Stimulated activated CD4-positive, alpha-beta T cell treated with anti-CD3 and anti-CD28 coated beads, TNF-alpha, amount 100 ng/mL, for 4 hours (primary cell): ENCODE measurements at regions not wholly inside any gene's neighbourhood (a gene's known extent, or its start where the extent isn't known, plus 50 kb on each side); places are given as distances from the start of the nearest gene placed in this dataset.

Experiments
- DNase-seq, 3 experiments: peaks; one replicate each; pipeline ENCODE4 v3.0.0-alpha.2; 2020; ENCODE audit warnings: low read depth in 3 of 3

DNA sequence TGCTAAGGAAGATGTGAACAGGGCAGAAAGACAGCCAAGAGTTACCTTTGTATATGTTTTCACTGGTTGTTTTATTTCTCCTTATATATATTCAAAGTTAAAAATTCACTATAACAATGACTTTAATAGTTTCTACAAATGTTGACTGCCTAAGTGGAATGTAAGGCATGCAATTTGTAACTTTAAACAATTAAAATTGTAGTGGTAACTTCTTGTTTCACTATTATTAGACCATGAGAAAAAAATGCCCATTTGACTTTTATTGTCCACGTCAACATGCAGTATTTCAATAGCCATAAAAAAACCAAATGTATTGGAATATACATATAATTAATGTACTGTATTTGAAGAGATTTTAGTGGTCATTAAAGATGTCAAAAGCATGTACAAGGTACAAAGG is 340.7 kb upstream of the CBLB start:
- no peak for DNase-seq

DNA sequence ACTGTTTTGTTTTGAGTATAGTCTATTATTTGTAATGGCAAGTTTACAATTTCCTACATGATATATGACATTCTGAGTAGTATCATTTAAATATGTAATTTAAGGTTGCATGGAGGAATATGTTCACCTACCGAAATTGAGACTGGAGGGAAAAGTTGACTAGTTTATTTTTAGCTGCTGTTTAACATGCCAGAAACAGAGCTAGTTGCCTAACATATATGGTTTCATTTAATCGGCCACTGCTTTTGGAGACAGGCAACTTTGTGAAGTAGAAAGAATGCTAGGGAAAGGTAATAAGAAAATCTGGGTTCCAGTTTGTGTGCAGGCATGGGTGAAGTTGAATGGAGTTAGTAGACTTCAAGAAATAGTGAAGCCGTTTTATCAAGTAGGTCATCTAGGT is 342.1 kb upstream of the CBLB start:
- DNase-seq, result no peak

DNA sequence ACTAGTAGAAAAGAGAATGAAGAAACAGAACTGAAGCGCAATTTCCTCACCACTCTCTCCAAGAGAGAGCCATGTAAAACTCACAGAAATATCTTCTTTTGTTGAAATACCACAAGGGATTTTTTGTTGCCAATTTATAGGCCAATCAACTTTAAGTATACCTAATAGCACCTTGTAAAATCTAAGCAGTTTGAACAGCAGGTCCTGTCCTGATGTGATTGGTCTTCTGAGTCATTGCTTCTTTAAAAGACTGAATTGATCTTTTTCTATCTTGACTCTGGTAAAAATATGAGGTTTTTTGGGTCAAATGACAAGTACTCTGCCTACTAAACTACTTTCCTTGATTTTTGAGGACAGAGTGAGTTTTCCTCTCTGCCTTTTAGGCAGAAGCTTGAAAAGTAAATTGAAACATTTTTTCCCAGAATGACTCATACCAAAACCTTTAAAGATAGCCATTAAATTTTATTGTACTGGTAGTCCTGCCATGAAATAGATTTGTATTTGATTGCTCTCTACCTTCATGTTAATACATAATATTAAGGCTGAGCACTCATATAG is 343.9 kb upstream of the CBLB start:
- DNase-seq, result no peak

- no peak for DNase-seq
Measured at GRCh38 chr3:106213954-106214353, 345.1 kb upstream of the CBLB start.

GRCh38 chr3:106214641-106215040 is 345.8 kb upstream of the CBLB start:
- DNase-seq, result no peak

- no peak for DNase-seq
Measured at GRCh38 chr3:106215047-106215446, 346.2 kb upstream of the CBLB start.

DNA sequence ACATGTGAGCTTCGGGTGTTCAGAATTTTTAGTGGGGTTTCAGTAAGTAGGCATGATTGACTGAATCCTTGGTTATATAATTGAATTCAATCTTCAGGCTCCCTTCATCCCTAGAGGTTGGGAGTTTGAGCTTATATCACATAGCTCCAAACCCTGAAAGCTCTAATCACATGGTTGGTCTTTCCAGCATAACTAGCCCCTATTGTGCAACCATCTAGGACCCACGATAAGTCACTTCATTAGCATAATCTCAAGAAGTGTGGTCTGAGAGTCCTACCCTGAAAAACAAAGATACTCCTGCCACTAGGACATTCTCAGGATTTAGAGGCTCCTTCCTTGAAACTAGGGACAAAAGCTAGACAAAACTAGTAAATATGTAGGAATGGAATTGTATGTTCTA is 348.9 kb upstream of the CBLB start:
- no peak for DNase-seq

GRCh38 chr3:106227068-106227467 is 358.3 kb upstream of the CBLB start:
- DNase-seq, result no peak

DNA sequence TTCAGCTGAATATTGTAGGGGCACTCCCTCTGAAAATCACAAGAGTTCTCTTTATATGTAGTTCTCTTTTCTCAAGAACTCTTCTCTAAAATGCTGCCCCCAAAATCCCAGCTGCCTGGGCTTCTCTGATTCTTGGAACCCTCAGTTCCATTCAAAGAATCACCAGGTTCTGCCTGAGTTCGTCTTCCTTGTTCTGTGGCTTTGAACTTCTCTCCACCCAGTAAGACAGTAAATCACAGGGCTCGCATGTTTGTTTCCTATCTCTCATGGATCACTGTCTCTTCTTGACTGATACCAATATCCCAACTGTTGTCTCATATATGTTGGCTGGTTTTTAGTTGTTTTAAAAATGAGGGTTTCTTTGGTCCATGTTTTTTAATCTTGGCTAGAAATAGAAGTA is 359.5 kb upstream of the CBLB start:
- no peak for DNase-seq

DNA sequence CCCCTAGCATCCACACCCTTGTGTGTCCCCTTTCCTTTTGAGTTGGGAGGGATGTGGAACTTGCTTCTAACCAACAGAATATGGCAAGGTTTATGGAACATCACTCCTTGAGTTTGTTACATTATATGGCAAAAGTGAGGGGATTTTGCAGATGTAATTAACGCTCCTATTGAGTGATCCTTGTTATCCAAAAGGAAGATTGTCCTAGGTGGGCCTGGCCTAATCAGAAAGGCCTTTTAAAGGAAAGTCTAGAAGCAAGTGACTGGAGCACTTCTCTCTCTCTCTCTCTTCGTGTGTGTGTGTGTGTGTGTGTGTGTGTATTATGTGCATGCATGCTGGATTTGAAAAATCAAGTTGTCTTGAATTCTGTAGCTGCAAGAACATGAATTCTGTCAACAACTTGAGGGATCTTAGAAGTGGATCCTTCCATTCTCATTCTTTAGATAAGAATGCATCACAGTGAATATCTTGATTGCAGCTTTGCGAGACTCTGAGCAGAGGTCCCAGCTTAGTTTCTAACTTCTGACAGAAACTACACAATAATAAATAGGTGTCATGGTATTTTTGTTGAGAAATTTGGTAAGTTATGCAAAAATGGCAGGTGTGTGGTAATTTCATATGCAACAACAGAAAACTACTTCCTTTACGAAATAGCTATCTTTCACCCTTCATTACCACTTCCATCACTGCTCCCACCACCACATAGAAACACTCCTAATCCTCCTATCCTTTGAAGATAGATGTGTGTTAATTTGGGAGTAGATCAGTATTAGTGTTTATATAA is 360.9 kb upstream of the CBLB start:
- no peak for DNase-seq

DNA sequence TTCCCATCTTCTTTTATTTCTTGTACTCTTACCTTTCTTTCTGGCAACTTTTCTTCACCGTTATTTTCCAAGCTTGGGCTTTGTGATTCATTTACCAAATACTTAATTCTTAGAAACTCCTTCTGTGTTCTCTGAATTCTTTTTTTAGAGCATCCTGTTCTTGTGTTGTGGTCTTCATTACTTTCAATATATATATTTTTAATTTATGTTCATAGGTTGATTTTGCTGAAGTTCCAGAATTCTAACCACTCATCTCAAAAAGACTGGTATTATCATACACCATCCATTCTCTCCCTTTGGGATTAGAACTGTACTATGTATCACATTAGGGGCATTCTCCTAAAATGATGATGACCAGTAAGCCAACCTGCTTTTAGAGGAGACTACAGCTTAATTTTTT is 362.3 kb upstream of the CBLB start:
- no peak for DNase-seq

- no peak for DNase-seq
Measured at GRCh38 chr3:106232956-106233355, 364.1 kb upstream of the CBLB start.

GRCh38 chr3:106239195-106239697 is 370.4 kb upstream of the CBLB start:
- DNase-seq, result no peak

DNA sequence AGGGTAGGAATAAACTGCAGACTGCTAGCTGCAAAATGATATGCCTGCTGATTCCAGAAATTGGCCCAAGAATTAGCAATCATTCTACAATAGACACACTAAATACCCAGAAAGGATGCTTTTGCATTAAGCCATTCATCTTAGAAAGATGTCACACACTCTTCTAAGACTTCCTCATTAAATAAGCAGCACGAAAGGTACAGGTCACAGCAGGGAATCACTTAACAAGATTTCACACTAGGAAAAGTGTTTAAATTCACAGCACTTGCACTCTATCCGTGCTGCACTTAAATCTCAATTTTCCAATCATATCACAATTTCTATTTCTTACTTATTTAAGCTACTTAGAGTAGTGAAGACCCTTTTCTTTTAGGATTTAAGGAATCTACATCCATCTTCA is 372.8 kb upstream of the CBLB start:
- no peak for DNase-seq

DNA sequence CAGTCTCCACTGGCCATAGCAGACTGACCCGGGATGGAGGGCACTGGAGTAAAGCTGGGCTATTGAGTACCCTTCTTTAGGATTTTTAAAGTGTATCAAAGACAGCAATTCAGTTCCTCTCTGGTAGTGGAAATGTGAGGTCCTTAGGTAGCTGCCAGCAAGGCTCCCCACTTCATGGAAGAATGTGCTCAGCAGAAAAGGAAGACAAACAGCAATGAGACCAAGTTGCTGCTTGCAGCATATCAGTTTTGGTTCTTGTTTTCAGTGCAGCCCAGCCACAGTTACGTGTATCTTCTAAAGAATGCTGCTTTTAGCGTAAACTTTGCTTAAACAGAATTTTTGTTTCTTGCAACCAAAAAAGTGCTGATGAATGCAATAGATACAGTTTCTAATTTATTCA is 374.0 kb upstream of the CBLB start:
- no peak for DNase-seq

DNA sequence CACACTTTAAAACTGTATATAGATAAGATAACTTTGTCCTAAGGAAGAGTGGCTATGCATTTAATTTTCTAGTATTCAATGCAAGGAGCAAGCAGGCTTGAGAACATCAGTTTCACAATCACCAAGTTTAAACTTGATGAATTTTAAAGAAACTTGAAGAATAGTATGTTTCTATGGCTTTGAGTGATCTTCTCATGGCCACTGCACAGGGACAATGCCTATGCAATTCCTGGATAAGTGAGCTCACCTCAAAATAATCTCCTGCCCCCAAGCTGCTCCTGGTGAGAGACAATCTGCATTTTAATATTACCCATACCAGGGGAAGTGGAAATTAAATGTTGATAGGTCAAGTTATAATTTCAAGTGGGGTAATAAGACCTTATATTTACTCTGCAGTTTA is 376.6 kb upstream of the CBLB start:
- no peak for DNase-seq

- DNase-seq, result no peak
Measured at GRCh38 chr3:106247902-106248684, 379.3 kb upstream of the CBLB start.

DNA sequence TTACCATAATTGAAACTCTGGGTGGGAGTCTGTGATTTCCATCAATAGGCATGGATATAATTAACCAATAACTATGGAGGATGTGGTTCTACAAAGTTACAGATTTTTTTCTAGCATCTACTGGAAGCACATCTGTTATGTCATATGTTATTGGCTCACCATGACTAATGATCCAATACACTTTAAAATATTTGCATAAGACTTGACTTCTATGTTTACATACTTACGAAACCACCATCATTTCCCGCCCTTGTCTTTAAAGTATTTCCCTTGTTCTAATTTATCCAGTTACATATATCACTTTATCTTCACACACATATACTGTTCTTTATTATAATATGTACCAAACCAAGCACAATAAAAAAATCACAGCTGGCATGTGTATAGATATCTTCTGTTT is 380.3 kb upstream of the CBLB start:
- no peak for DNase-seq

GRCh38 chr3:106249981-106250380 is 381.2 kb upstream of the CBLB start:
- no peak for DNase-seq

GRCh38 chr3:106251160-106251892 is 382.5 kb upstream of the CBLB start:
- DNase-seq, result no peak

DNA sequence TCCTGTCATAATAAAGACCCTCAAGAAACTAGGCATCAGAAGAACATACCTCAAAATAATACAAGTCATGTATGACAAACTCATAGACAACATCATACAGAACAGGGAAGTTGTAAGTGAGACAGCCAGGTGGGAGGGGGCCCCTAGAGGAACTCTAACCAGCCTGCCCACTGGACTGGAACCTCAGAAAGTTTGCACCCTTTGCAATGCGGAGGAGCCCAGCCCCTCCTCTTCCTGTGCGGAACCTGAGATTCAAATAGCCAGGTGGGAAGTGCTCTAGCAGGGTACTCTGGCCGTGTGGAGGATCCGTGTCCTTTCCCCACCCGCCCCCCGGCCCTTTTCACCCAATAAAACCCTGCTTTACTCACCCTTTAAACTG is 387.0 kb upstream of the CBLB start:
- no peak for DNase-seq

DNA sequence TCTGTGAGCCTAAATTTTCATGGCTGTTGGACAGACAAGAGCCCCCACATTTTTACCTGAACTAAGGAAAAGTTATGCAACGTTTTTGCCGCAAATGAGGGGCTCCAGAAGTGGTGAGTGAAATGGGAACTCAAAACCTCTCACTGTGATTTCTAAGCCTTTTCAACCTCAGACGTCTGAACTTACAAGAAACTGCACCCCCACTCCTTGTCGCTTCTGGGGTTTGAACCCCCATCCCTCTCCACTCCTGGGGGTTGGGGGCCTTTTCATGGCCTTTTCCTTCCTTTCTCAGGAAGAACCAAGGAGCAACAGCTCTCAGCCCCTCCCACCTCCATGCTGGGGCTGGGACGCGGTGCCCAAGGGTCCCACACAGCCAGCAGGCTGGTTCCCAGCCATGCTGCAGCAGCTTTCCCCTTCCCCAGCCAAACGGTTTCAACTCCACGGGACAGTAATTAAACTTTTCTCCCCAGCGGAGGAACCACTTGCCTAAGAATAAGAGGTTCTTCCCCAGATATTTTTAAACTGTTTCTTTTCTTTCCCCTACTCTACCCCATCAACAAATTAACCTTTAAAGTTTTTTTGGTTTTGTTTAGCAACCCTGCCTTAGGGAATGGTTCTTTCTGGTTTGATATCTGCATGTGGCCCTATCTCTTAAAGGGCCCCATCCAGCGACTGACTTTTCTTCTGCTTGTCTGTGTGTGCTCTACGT is 387.6 kb upstream of the CBLB start:
- DNase-seq, result no peak
